ENCODE measurements at regions not wholly inside any gene's neighbourhood (a gene's known extent, or its start where the extent isn't known, plus 50 kb on each side); places are given as distances from the start of the nearest gene placed in this dataset.

DNA sequence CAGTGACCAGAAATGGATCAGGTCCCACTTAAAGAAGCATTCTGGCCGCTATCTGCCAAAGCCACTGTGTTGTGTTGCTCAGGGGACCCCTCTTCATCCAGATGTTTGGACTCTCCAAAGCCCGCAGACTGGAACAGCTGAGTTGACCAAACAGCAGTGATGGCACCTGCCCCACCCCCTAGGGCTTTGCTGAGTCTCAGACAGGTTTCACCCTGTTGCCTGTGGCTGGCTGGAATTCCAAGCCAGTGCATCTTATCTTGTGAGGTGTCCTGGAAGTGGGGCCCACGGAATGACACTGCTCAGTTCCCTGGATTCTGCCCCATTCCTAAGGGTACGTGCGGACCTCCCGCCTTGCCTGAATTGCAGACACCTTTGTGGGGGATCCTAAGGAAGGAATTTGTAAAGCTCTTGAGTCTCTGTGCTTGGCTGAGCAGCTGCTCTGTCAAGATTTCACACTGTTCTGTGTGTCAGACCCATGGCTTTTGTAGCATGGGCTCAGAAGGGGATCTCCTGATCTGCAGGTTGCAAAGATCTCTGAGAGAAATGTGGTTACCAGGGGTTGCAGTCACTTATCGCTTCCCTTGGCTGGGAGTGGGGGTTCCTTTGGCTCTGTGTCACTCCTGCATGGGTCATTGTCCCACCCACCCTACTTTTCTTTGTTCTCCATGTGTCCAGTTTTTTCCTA is 1707.9 kb upstream of the PCDH10 start:
- TF ChIP-seq YY1 (IDR thresholded peaks at IDR 0.05; ENCODE audit: insufficient read depth, insufficient read length) (no peak), ZNF274 (IDR thresholded peaks at IDR 0.05; ENCODE audit: low read depth, low read length) (no peak)
